GM06990 (cell line): ENCODE measurements at regions not wholly inside any gene's neighbourhood (a gene's known extent, or its start where the extent isn't known, plus 50 kb on each side); places are given as distances from the start of the nearest gene placed in this dataset.
"Not testable (repeated sequence)": the region's sequence is repeated elsewhere in the genome, so short reads cannot be mapped to it uniquely, and the experiment has no call there.

Experiments
- DNase-seq: peaks from one replicate; pipeline ENCODE4 v3.0.0-alpha.2; 2011; ENCODE audit not compliant: insufficient read length; ENCODE audit errors: extremely low read depth
- H3K27me3 ChIP-seq: replicated peaks from 2 replicates; pipeline ENCODE4 v1.6.0; 2011; ENCODE audit warnings: low read length; ENCODE audit not compliant: control insufficient read depth, insufficient read depth
- H3K36me3 ChIP-seq: 2 replicates; pipeline ENCODE4 v1.5.1; 2011; ENCODE audit warnings: low read length; ENCODE audit not compliant: control insufficient read depth, insufficient read depth
- H3K4me3 ChIP-seq: replicated peaks from 2 replicates; pipeline ENCODE4 v1.5.1; 2011; ENCODE audit warnings: low read depth, mild to moderate bottlenecking, control low read depth, low read length
- TF ChIP-seq, protein P1 (sequence below): IDR thresholded peaks from 2 replicates; pipeline ENCODE4 v1.5.1; 2011; ENCODE audit warnings: low read length, control low read depth, mild to moderate bottlenecking, inconsistent platforms; ENCODE audit not compliant: insufficient read depth, poor library complexity, severe bottlenecking

- Histone ChIP-seq H3K27me3 (no peaks in the 10 kb centered on the region), H3K36me3 (no peaks in the 10 kb centered on the region), H3K4me3 (no peak overlapping the region)
- no peak for DNase-seq
- TF ChIP-seq, protein P1, sequence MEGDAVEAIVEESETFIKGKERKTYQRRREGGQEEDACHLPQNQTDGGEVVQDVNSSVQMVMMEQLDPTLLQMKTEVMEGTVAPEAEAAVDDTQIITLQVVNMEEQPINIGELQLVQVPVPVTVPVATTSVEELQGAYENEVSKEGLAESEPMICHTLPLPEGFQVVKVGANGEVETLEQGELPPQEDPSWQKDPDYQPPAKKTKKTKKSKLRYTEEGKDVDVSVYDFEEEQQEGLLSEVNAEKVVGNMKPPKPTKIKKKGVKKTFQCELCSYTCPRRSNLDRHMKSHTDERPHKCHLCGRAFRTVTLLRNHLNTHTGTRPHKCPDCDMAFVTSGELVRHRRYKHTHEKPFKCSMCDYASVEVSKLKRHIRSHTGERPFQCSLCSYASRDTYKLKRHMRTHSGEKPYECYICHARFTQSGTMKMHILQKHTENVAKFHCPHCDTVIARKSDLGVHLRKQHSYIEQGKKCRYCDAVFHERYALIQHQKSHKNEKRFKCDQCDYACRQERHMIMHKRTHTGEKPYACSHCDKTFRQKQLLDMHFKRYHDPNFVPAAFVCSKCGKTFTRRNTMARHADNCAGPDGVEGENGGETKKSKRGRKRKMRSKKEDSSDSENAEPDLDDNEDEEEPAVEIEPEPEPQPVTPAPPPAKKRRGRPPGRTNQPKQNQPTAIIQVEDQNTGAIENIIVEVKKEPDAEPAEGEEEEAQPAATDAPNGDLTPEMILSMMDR = no peak
Measured at GRCh38 chr3:144966560-144966959, 994.9 kb downstream of the DIPK2A start.

DNA sequence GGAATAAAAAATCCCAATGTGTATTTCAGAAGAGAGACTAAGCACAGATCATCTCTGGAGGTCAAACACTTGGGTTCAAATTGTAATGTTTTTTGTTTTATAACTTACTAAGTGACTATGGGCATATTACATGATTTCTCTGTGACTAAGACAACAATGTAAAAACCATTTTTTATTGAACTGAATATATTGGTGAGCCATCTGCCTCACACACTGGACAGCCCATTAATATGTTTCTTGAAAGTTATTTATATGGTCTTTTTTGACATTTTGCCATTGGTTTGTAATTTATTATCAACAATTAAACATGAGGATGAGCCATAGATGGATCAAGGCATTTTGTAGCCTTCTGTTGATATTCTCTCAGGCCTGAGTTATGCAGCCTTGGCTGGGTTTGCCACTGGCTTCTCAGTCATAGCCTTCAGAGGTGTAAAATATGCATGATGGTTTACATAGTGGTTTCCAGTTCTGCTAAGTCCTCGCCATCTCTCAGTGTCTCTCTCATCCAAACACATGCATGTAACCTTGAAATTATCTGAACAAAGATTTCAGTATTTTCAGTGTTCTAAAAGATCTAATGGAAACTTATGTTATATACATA, 997.2 kb downstream of the DIPK2A start:
- no peaks in the 10 kb centered on the region for H3K27me3 ChIP-seq
- no peak overlapping the region for H3K4me3 ChIP-seq
- H3K36me3 ChIP-seq = no peaks in the 10 kb centered on the region
- TF ChIP-seq, protein P1 = no peak
- no peak for DNase-seq

DNA sequence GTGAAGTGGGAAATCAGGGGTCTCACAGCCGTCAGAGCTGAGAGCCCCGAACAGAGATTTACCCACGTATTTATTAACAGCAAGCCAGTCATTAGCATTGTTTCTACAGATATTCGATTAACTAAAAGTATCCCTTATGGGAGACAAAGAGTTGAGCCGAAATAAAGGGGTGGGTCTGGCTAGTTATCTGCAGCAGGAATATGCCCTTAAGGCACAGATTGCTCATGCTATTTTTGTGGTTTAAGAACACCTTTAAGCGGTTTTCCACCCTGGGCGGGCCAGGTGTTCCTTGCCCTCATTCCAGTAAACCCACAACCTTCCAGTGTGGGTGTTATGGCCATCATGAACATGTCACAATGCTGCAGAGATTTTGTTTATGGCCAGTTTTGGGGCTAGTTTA, 1012.9 kb downstream of the DIPK2A start:
- H3K36me3 ChIP-seq, DNase-seq, H3K27me3 ChIP-seq, H3K4me3 ChIP-seq: not testable (repeated sequence)

DNA sequence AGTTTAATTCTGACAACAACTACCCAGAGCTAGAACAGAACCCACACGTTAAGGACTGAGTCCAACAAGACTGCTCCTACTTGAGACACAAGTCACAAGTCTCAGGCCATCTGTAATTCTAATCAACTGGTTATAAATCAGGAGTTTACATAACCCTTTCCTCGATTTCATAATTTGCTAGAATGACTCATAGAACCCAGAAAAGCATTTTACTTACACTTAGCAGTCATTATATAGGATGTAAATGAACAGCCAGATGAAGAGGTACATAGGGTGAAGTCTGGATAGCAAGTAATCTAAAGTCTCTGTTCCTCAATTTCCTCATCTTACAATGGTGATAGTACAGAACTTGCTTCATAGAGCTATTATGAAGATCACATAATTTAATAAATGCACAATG, 1018.2 kb downstream of the DIPK2A start:
- no peak overlapping the region for H3K4me3 ChIP-seq
- TF ChIP-seq, protein P1 = no peak
- H3K36me3 ChIP-seq = no peaks in the 10 kb centered on the region
- no peaks in the 10 kb centered on the region for H3K27me3 ChIP-seq
- DNase-seq = no peak

DNA sequence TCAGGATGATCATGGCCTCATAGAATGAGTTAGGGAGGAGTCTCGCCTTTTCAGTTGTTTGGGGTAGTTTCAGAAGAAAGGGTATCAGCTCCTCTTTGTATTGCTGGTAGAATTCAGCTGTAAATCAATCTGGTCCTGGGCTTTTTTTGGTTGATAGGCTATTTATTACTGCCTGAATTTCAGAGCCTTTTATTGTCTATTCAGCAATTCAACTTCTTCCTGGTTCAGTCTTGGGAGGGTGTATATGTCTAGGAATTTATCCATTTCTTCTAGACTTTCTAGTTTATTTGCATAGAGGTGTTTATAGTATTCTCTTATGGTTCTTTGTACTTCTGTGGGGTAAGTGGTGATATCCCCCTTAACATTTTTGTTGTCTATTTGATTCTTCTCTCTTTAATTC, 1024.2 kb downstream of the DIPK2A start:
- Histone ChIP-seq H3K36me3 (no peaks in the 10 kb centered on the region), H3K4me3 (no peak overlapping the region), H3K27me3 (no peaks in the 10 kb centered on the region)
- DNase-seq = no peak
- TF ChIP-seq, protein P1 = no peak

DNA sequence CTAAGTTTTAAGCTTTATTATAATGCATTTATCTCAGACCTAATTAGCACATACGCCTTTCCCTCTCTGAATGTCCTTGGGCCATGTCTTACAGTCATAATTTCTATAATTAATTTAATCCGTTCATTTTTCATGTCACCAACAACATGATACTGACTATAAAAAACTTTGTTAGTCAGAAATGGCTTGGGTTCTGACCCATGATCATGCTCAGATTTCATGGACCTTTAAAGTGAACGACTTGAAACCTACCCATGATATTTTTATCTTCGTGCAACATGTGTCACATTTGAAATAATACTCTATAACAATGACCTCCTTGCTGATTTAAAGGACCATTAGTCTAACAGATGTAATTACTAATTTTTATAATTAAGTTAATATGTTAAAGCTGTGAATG, 1033.8 kb downstream of the DIPK2A start:
- no peak for DNase-seq
- Histone ChIP-seq H3K4me3 (no peak overlapping the region), H3K36me3 (no peaks in the 10 kb centered on the region), H3K27me3 (no peaks in the 10 kb centered on the region)
- TF ChIP-seq, protein P1 = no peak
